ENCODE measurements at regions not wholly inside any gene's neighbourhood (a gene's known extent, or its start where the extent isn't known, plus 50 kb on each side); places are given as distances from the start of the nearest gene placed in this dataset.

- H2AFZ ChIP-seq (ENCODE audit: low read length), result no peak overlapping the region
- CTCF ChIA-PET (ENCODE audit: unreplicated experiment), result no interaction called here
- intact Hi-C loops (cut with micrococcal nuclease; ENCODE audit: unreplicated experiment), result no loop called here
- H3K4me2 ChIP-seq (ENCODE audit: low read length), result no peak overlapping the region
- BruUV-seq (replicated peaks), result no TSS peak
- H3K4me1 ChIP-seq (ENCODE audit: insufficient read depth, low read length, poor library complexity, severe bottlenecking), result no peaks in the 10 kb centered on the region
- no peaks in the 10 kb centered on the region for H3K9me2 ChIP-seq (ENCODE audit: insufficient read depth, low read length)
- H3K4me3 ChIP-seq (ENCODE audit: low read depth, low read length, poor library complexity, severe bottlenecking), result no peak overlapping the region
- H3K36me3 ChIP-seq (ENCODE audit: insufficient read depth, low read length), result no peaks in the 10 kb centered on the region
- H3K9me3 ChIP-seq (ENCODE audit: low read length), result no peaks in the 10 kb centered on the region
- TF ChIP-seq CTCF (conservative IDR thresholded peaks at IDR 0.05; ENCODE audit: low read length), result no peak
- TF ChIP-seq EZH2phosphoT487 (IDR thresholded peaks at IDR 0.05; ENCODE audit: borderline replicate concordance, low read depth, low read length), result no peak
- POLR2A ChIA-PET, result no interaction called here
- no peaks in the 10 kb centered on the region for H3K79me2 ChIP-seq (ENCODE audit: insufficient read depth, low read depth, low read length)
- DNase-seq (ENCODE audit: low spot score), result no peak
- no peak overlapping the region for H3K27ac ChIP-seq (ENCODE audit: low read depth, low read length, poor library complexity, severe bottlenecking)
- H4K20me1 ChIP-seq (ENCODE audit: insufficient read depth, low read length), result no peaks in the 10 kb centered on the region
Observed at GRCh38 chr6:151740820-151741219, 66.7 kb upstream of the ESR1 start.

GRCh38 chr6:151747896-151748295 lies 59.6 kb upstream of the ESR1 start:
- no peaks in the 10 kb centered on the region for H3K9me3 ChIP-seq (ENCODE audit: low read length)
- H4K20me1 ChIP-seq (ENCODE audit: insufficient read depth, low read length), result no peaks in the 10 kb centered on the region
- H3K4me3 ChIP-seq (ENCODE audit: low read depth, low read length, poor library complexity, severe bottlenecking), result no peak overlapping the region
- no peak for DNase-seq (ENCODE audit: low spot score)
- TF ChIP-seq EZH2phosphoT487 (IDR thresholded peaks at IDR 0.05; ENCODE audit: borderline replicate concordance, low read depth, low read length) (no peak), CTCF (conservative IDR thresholded peaks at IDR 0.05; ENCODE audit: low read length) (no peak)
- ChIA-PET POLR2A (interaction anchor here (1.3 kb wide), 1 partner anchor 10 kb away, joined by 3 read pairs; no protein-coding TSS in a partner anchor), CTCF (ENCODE audit: unreplicated experiment) (no interaction called here)
- no peaks in the 10 kb centered on the region for H3K4me1 ChIP-seq (ENCODE audit: insufficient read depth, low read length, poor library complexity, severe bottlenecking)
- no peaks in the 10 kb centered on the region for H3K79me2 ChIP-seq (ENCODE audit: insufficient read depth, low read depth, low read length)
- BruUV-seq (replicated peaks), result no TSS peak
- H3K4me2 ChIP-seq (ENCODE audit: low read length), result no peak overlapping the region
- no peak overlapping the region for H3K27ac ChIP-seq (ENCODE audit: low read depth, low read length, poor library complexity, severe bottlenecking)
- H3K36me3 ChIP-seq (ENCODE audit: insufficient read depth, low read length), result no peaks in the 10 kb centered on the region
- H3K9me2 ChIP-seq (ENCODE audit: insufficient read depth, low read length), result no peaks in the 10 kb centered on the region
- intact Hi-C loops (cut with micrococcal nuclease; ENCODE audit: unreplicated experiment), result no loop called here
- no peak overlapping the region for H2AFZ ChIP-seq (ENCODE audit: low read length)

DNA sequence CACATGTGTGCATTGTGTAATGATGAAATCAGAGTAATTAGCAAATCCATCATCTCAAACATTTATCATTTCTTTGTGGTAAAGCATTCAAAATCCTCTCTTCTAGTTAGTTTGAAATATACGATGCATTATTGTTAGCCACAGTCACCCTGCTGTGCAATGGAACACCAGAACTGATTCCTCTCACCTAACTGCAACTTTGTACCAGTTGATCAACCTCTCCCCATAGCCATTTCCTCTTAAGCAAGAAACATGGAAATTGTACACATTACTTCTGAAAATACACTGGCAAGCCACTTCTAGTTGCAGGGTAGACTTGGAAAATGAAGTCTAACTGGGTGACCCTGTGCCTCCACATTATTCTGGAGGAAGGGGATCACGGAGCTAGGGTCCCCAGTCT lies 58.1 kb upstream of the ESR1 start:
- no peaks in the 10 kb centered on the region for H4K20me1 ChIP-seq (ENCODE audit: insufficient read depth, low read length)
- ChIA-PET POLR2A (interaction anchor here (0.6 kb wide), 3 partner anchors 116 to 650 kb away, joined by 3 to 4 read pairs (median 3); no protein-coding TSS in a partner anchor), CTCF (ENCODE audit: unreplicated experiment) (no interaction called here)
- no peak overlapping the region for H3K27ac ChIP-seq (ENCODE audit: low read depth, low read length, poor library complexity, severe bottlenecking)
- TF ChIP-seq EZH2phosphoT487 (IDR thresholded peaks at IDR 0.05; ENCODE audit: borderline replicate concordance, low read depth, low read length) (no peak), CTCF (conservative IDR thresholded peaks at IDR 0.05; ENCODE audit: low read length) (no peak)
- H3K79me2 ChIP-seq (ENCODE audit: insufficient read depth, low read depth, low read length), result no peaks in the 10 kb centered on the region
- no peak overlapping the region for H3K4me2 ChIP-seq (ENCODE audit: low read length)
- BruUV-seq (replicated peaks), result no TSS peak
- no peaks in the 10 kb centered on the region for H3K4me1 ChIP-seq (ENCODE audit: insufficient read depth, low read length, poor library complexity, severe bottlenecking)
- H3K9me3 ChIP-seq (ENCODE audit: low read length), result no peaks in the 10 kb centered on the region
- no peak overlapping the region for H2AFZ ChIP-seq (ENCODE audit: low read length)
- no peak for DNase-seq (ENCODE audit: low spot score)
- no peak overlapping the region for H3K4me3 ChIP-seq (ENCODE audit: low read depth, low read length, poor library complexity, severe bottlenecking)
- intact Hi-C loops (cut with micrococcal nuclease; ENCODE audit: unreplicated experiment), result no loop called here
- no peaks in the 10 kb centered on the region for H3K36me3 ChIP-seq (ENCODE audit: insufficient read depth, low read length)
- no peaks in the 10 kb centered on the region for H3K9me2 ChIP-seq (ENCODE audit: insufficient read depth, low read length)

All from OCI-LY7 (cell line).